ENCODE measurements at regions not wholly inside any gene's neighbourhood (a gene's known extent, or its start where the extent isn't known, plus 50 kb on each side); places are given as distances from the start of the nearest gene placed in this dataset.
A peak's percentile ranks its signal among the peaks of the same experiment; 100 is the strongest.

DNA sequence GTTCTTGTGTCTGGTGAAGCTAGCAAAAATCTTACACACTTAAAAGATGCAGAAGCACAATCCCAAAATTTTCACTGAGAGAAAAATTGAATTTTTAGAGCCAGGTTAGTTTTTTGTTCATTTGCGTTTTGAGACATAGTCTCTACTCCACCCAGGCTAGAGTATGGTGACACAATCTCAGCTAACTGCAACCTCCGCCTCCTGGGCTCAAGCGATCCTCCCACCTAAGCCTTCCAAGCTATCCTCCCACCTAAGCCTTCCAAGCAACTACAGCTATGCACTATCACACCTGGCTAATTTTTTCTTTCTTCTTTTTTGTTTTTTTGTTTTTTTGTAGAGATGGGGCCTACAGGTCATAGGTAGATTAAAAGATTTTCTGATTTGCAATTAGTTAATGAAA is 113.1 kb upstream of the RAB6C start:
- intact Hi-C loops (cut with DNase I) = no loop called here

DNA sequence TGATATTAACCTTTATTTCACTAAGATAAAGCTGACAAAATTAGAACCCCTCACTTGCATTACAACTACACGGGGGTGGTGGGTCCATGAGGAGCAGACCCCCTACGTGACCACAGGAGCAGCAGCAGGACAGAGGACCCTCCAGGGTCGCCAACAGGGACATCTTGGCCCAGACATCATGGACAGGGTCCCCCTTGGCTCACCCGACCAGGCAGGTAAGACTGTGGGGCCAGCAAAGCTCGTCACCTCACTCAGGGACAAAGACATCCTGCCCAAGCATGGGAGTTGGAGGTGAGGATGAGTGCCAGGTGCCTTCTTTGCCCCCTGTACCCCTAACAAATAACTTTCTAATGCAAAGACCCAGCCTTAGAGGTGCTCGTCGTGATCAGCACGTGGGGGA is 111.3 kb upstream of the RAB6C start:
- intact Hi-C loops (cut with DNase I) = no loop called here
- no peak for DNase-seq (ENCODE audit: low spot score)

More for the DNA sequence above, 113.1 kb upstream of the RAB6C start:
- no peak for DNase-seq (ENCODE audit: low spot score)

DNA sequence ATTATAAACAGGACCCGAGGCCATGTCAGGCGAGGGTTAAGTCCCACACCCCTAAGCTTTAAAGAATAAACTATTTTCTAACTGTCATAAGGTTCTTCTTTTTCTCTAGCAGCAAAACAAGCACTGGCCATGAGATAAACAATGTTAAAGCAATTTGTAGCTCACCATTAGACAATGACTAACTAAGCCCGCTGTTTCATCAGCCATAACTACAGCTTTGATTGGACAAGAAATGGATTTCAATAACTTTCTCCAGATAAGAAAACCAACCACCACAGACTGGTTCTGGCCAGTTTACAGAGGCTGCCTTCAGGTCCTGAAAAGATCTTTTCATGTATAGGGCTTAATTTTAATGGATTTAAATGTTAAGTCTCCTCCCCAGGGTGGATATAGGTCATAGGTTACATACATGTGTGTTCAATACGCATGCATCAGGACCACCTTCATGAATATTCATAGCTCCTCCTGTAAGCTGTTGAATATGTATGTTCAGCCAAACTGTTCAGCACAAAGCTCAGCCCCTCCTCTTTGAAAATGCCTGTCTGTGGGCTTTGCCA is 108.7 kb upstream of the RAB6C start:
- no peak for DNase-seq (ENCODE audit: low spot score)
- intact Hi-C loops (cut with DNase I) = loop anchor here (10.0 kb wide), 1 partner anchor 314 kb away; the partner anchor contains the start of genes MZT2B and SMPD4

DNA sequence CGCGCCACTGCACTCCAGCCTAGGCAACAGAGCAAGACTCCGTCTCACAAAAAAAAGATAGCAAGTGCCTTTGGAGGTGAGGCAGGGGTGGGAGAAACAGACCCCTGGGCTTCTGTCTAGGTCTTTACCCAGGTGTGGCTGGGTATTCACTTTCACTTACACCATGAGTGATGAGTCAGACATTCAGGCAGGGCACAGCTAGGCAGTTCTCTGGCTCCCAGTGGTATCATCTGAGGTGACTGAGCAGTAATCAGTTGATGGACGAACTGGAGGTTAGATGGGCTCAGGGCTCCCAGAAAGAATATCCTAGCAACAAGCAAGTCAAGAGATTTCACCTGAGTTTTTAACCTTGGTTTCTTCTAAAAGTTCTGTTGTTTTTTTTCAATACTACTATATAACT is 107.0 kb upstream of the RAB6C start:
- no peak for DNase-seq (ENCODE audit: low spot score)
- intact Hi-C loops (cut with DNase I) = loop anchor here (10.0 kb wide), 1 partner anchor 312 kb away; the partner anchor contains the start of genes MZT2B and SMPD4

DNA sequence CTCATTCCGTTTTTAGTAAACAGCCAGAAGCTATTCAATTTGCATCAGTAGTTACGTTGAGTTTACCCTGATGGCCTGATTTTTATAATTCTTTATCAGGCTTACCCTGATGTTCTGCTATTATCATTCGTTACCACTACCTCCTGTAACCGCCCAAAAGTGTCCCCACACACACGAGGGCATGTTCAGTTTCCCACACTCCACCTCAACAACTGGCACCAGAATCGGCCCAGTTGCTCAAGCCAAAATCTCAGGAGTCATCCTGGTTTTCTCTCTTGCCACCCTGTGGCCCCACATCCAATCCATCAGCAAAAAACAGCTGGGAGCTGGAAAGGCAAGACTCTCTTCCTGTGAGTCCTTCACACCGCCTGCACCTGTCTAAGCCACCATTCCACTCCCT is 102.9 kb upstream of the RAB6C start:
- intact Hi-C loops (cut with DNase I) = loop anchor here (10.0 kb wide), 1 partner anchor 308 kb away; the partner anchor contains the start of genes MZT2B and SMPD4
- no peak for DNase-seq (ENCODE audit: low spot score)

DNA sequence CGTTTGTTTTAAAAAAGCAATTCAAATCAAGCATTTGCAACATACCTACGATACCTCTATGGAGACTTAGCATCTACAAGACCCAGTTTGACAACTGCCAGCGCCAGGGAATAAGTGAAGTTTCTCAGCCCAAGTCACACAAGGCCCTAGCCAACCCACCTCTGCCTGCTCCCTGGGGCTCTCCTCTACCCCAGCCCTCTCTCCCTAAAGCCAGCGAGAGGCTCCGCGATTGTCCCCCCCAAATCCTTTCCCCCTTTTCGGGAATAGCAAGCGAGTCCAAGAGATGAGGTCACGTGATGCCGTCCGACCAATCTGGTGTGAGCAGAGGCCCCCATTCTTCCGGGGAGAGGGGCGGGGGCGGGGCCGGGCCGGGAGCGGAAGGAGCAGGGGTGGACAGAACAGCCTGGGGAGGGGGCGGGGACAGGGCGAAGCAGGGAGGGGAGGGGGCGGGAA is 102.2 kb upstream of the RAB6C start:
- intact Hi-C loops (cut with DNase I) = loop anchor here (10.0 kb wide), 1 partner anchor 307 kb away; the partner anchor contains the start of genes MZT2B and SMPD4
- peak; percentile 94 for DNase-seq (ENCODE audit: low spot score)

DNA sequence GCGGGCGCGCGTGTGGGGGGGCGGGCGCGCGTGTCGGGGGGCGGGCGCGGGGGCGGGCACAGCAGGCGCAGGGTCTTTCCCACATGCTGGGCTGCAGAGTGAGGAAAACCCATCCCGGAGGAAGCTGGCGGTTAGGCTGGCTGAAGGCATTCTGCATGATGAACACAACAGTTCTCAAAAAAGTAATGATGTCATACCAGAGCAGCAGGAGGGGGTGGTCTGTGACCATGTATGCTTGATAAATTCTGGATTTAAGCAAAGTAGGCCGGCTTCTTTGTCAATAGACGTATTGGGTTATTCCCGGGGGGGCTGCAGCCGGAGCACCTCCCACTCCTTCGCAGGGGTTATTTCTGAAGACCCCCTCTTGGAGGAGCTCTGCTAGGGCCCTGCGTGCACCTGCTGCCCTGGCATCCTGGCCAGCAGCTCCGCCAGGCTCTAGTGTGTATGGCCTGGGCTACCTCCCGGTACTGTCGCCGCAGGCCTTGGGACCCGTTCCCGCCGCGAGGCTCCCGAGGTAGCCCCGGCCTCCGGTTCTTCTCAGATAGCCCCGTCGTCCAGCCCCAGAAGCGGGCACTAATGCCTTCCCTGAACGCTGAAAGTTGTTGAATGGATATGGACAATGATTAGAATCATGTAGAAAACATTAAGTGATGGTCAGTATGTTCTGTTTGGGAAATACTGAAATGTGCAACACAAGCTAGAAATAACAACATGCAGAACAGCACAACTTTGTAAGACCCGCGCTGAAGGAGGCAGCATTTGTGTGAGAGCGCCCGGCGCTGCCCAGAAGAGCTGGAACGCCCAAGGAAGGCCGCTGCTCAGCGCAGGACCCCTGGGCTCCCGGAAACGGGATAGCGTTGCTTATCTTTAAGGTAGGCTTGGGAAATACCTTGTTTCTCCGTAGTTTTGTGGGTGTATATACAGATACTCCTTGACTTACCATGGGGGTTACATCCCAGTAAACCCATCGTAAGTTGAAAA is 101.4 kb upstream of the RAB6C start:
- intact Hi-C loops (cut with DNase I) = loop anchor here (10.0 kb wide), 1 partner anchor 307 kb away; the partner anchor contains the start of genes MZT2B and SMPD4
- DNase-seq (ENCODE audit: low spot score) = no peak

DNA sequence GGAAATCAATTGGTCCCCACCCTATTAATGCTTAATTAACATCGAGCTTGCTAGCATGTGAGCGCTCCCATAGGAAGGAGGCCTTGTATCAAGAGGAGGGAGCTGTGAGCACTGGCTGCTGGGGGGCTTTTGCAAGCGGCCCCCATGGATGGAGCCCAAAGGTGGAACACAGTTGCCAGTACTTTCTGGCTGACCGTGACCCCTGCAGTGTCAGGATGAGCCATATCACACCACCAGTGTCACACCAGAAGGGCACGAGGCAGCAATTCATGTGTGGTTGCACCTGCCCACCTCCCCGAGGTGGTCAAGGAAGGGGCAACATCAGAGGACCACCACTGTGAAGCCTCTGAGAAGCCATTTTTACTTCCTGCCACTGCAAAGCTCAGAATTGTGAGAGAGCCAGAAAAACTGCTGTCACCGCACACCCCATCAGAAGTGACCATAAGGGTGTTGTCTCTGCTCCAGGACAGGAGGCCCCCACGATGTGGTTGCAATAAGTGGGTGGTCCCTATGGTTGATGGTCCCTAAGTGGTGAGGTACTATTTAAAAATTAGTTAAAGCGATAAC is 99.8 kb upstream of the RAB6C start:
- intact Hi-C loops (cut with DNase I) = loop anchor here (10.0 kb wide), 1 partner anchor 305 kb away; the partner anchor contains the start of genes MZT2B and SMPD4
- DNase-seq (ENCODE audit: low spot score) = no peak

DNA sequence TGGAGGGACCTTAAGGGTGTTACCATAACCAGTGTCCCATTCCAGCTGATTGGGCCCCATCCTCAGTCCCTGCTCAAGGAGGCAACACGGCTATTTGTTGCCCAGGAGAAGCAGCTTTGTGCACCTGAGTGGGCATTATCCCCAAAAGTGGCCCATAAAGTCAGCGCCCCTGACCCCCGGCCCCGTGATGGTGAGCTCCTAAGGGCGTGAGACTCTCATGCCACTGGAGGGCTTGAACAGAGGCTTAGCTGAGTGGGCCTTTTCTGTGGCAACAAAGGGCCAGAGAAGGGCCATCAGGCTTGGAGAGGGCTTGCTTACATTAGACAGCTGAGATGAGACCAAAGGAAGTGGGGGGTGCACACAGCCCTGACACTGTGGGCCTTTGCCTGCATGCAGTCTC is 99.2 kb upstream of the RAB6C start:
- intact Hi-C loops (cut with DNase I) = no loop called here

DNA sequence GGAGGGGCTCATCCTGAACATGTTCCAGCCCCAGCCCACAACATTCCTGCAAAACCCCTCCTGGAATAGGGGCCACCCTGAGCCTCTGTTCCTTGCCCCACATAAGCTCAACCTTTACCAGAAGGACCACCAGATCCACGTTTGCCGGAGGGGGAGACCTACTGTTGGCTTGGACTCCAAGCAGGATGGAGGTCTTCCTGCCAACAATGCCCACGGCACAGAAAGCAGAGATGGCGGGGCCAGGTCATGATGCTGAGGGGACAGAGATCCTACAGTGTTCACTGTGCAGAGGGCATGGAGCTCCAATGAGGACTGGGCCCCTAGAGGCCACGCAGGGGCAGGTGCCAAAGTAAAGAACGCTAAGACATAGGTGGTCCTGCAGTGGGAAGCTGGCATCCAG is 98.5 kb upstream of the RAB6C start:
- DNase-seq (ENCODE audit: low spot score) = no peak
- intact Hi-C loops (cut with DNase I) = no loop called here

More for the DNA sequence above, 99.2 kb upstream of the RAB6C start:
- DNase-seq (ENCODE audit: low spot score) = no peak

DNA sequence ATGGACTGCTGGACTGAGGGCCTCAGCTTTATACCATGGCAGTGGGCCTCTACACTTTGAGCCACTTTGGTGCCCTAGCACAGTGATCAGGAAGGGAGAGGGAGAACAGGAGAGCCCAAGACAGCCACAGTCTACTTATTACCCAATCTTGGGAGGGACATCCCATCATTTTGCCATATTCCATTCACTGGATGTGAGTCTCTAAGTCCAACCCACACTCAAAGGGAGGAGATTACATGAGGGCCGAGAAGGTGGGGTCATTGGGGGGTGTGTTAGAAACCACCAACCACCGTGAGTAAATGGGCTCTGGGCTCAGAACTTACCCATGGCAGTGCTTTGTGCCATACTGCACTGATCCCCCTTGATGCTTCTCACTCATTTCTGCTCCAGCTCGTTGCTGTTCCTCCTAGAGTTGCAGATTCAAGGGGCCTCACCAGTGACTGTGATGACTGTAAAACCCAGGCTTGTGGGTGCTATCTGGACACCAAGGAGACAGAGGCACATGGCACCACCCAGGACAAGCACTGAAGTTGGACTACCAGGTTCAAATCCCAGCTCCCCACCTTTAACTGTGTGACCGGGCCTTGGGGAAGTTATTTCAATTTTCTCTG is 97.6 kb upstream of the RAB6C start:
- no peak for DNase-seq (ENCODE audit: low spot score)
- intact Hi-C loops (cut with DNase I) = no loop called here

DNA sequence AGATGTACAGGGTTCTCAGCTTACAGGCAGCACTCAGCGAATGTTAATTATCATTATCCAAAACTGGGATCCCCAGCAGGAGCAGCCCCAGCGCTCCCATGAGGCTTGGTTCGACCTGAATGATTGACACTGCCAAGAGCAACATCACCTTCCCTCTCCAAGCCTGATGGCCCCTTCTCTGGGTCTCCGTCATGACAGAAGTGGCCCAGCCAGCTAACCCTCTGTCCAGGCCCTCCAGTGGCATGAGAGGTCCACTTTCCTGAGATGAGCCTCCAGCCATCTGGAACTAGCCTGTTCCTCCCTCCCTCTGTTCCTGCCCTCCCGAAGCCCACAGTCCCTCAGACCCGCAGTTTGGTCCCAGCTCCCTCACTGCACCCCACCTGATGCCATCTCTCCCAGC is 97.0 kb upstream of the RAB6C start:
- DNase-seq (ENCODE audit: low spot score) = no peak
- intact Hi-C loops (cut with DNase I) = no loop called here

DNA sequence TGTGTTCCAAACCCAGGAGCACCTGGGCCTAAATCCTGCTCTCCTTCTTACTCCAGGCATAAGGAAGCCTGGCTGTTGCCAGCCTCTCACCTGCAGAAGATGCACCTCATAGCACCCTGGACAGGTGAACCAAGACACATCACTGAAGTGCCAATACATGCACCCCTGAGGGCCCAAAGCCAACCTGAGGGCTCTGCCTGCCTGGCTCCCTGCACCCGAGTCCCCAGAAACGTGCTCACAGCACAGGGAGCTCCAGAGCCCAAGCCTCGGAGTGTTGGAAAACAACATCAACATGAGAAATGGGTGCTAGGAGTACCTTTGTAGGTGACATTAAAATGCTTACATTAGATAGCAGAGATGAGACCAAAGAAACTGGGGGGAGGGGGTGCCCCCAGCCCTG is 96.3 kb upstream of the RAB6C start:
- intact Hi-C loops (cut with DNase I) = no loop called here
- DNase-seq (ENCODE audit: low spot score) = no peak

DNA sequence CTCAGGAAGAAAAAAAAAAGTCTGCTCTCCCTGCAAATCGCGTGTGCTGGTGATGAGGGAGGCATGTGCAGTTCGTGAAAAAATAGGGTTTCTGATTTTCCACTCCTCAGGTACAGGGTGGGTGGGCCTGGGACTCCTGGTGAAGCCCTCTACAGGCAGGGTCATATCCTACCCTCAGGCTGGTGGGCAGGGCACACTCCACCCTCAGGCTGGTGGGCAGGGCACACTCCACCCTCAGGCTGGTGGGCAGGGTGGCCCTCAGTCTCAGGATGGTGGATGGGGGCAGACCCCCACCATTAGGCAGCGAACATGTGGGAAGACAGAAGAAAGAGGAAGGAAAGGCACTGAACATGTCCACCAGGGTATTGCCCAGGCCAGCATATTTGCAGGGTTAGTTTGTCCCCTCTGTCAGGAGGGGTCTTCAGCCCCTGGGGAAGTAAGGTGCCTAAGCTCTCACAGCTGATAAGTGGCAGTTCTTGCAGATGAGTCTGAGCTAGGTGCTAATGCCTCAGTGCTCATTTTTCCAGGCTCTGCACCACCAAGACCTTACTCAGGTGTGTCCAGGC is 95.2 kb upstream of the RAB6C start:
- intact Hi-C loops (cut with DNase I) = no loop called here
- DNase-seq (ENCODE audit: low spot score) = no peak

DNA sequence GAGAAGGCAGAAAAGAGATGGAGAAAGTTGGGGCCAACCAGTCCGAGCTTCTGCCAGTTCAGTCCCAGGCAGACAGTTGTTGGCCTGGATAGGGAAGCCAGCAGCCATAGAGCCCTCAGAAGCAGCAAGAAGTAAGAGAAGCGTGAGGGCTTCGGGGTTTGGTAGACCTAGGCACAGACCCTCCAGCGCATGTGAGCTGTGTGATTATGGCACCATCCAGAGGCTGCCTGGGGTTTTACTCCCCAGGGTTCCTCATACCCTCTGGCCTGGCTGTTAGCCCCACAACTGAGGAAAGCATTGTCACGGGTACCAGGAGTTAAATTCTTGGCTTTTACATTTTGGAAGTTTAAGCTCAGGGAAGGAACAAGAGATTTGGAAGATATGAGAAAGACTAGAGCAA is 93.7 kb upstream of the RAB6C start:
- DNase-seq (ENCODE audit: low spot score) = no peak
- intact Hi-C loops (cut with DNase I) = no loop called here

DNA sequence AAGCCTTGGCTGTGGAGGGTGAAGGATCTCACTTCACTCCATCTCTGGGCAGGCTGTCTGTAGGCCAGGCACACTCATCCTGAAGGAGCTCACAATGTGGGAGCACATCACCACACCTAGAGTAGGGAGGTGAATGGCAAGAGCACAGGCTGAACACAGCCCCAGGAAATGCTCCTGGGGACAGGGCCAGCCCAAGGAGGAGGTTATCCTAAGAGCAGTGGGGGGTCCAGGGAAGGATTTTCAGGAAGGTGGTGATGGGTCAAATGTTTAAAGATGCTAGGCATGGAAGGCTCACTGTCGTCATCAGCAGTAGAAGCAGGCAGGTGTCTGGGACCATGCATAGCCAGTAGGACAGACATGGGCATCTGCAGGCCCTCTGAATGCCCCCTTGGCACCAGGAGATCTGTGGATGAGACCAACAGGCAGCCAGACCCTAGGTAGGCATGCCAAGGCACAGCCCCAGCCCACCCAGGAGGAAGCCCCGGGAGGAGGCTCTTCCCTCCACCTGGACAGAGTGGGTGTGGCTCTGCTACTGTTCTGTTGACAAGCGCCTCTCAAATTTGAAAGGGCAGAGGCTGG is 91.7 kb upstream of the RAB6C start:
- intact Hi-C loops (cut with DNase I) = no loop called here
- DNase-seq (ENCODE audit: low spot score) = no peak

DNA sequence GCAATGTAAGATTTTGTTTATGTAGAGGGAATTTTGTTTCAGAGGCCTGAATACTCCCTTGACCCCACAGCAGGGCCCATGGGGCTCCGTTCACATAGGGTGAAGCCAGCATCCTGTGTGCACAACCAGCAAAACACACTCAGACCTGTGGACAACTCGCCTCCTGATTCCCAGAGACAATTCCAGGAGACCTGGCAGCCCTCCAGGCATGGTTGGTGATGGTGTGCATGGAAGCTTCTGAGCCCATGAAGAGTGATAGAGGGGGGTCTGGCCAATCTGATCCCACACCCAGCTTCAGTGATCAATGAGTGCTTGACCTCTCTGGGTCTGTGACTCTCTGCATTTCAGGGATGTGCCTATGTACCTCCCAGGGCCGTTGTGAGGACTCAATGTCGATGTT is 91.0 kb upstream of the RAB6C start:
- intact Hi-C loops (cut with DNase I) = no loop called here
- no peak for DNase-seq (ENCODE audit: low spot score)

DNA sequence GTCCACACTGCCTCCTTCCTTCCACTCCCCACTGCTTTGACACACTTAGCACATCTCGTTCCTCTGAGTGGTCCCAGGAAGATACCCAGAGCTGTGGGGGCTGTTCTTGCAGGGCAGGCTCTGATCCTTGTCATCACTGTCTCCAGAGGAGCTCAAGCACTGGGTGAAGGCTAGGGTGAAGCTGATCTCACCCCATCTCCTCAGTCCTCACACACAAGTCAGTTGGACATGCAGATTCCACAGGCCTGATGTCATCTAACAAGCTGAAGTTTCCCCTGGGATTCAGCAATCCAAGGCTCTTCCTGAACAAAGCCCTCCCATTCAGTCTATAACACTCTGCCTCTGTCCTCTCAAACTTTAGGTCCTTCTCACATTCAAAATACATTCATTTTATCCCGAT is 90.6 kb upstream of the RAB6C start:
- no peak for DNase-seq (ENCODE audit: low spot score)

More for the DNA sequence above, 90.6 kb upstream of the RAB6C start:
- intact Hi-C loops (cut with DNase I) = no loop called here
